Ureter (tissue), 1 donor: ENCODE measurements at regions not wholly inside any gene's neighbourhood (a gene's known extent, or its start where the extent isn't known, plus 50 kb on each side); places are given as distances from the start of the nearest gene placed in this dataset.

ENCODE experiments used
- DNase-seq: peaks from one replicate; pipeline ENCODE4 v3.0.0-alpha.2; 2020; ENCODE audit warnings: low spot score
- donor health status: DM: yes; HTN: yes; CAD: no.

- DNase-seq, result no peak
Measured at GRCh38 chr15:61534986-61535385, 305.9 kb upstream of the RORA start.

- no peak for DNase-seq
Measured at GRCh38 chr15:61530769-61531168, 301.7 kb upstream of the RORA start.

DNA sequence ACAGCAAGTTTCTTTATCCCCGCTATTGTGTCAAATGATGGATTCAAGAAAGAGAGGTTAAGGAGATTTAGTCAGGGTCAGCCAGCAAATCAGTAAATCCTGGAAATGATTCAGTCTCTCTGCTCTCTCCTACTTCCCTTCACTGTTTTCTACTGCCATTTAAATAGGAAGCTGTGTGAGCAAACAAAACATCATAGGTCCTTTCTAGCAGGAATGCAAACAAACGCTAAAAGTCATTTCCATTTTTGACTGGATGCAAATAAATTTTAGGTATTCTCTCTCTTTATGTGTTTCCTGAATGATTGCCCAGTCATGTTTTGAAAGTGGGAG is 299.4 kb upstream of the RORA start:
- no peak for DNase-seq

DNA sequence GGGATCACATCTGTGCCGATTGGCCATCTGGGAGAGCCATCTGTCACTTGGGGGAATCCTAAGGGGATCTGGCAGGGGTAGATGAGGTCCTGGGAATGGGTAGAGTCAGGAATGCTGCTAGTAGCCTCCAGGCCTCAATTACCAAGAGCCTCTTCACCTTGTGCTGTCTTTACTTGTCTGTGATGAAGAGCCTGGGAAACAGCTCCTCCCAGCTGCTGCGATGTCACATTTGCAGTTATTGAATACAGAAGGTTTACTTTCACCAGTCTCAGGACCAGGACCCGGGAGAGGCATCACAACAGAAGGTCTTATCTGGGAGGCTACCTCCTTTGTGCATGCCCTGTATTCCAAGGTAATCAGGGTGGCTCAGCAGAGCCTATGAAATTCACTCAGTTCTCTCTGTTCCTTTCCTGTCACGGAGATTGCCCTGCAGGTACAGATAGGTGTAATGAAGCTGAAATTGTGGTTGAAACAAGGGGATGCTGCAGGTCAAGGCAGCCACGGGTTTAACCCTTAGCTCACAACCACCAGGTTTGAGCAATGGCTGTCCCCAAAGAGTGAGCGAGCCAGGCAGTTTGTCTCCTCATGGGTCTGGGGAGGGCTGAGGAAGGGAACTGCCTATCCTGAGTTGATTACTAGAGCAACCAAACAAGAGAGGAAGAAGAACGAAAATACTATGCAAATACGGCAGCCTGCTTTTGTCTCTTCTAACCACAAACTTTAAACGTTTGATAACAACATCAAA is 298.9 kb upstream of the RORA start:
- no peak for DNase-seq

GRCh38 chr15:61524545-61524944 is 295.4 kb upstream of the RORA start:
- DNase-seq, result no peak

DNA sequence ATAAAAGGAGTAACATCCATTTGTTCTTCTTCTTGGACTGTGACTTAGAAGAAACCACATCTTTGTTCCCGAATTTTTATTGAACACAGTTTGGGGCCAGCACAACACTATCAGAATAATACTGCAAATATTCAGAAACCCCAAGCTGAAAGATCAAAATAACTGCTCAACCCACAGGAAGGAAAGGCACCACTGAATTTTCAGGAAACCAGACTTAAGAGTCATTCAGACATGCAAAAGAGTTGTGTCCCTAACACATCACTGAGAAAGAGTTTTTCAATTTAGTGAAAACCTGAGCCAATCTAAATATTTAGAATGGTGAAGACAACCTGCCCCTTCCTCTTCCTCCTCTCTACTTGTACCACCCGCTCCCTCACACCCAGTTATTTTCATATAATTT is 295.0 kb upstream of the RORA start:
- no peak for DNase-seq

GRCh38 chr15:61522411-61522810 is 293.3 kb upstream of the RORA start:
- no peak for DNase-seq

- DNase-seq, result no peak
Measured at GRCh38 chr15:61521953-61522352, 292.9 kb upstream of the RORA start.

DNA sequence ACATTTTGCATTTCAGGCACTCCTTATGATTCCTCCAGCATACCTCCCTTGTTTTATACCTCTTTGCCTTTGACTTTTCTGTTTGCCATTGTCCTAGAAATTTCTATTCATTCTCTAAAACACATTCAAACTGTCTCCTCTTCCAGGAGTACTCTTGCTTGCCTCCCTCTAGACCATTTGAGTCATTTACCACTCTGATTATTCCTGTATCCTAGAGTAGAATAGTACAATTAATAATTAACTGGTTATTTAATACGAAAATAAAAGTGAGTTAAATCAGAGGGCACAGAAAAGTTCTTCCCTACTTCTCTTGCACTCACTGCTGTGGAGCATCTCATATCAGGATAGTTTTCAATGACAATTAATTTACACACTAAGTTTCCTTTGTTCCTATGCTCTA is 290.2 kb upstream of the RORA start:
- no peak for DNase-seq

DNA sequence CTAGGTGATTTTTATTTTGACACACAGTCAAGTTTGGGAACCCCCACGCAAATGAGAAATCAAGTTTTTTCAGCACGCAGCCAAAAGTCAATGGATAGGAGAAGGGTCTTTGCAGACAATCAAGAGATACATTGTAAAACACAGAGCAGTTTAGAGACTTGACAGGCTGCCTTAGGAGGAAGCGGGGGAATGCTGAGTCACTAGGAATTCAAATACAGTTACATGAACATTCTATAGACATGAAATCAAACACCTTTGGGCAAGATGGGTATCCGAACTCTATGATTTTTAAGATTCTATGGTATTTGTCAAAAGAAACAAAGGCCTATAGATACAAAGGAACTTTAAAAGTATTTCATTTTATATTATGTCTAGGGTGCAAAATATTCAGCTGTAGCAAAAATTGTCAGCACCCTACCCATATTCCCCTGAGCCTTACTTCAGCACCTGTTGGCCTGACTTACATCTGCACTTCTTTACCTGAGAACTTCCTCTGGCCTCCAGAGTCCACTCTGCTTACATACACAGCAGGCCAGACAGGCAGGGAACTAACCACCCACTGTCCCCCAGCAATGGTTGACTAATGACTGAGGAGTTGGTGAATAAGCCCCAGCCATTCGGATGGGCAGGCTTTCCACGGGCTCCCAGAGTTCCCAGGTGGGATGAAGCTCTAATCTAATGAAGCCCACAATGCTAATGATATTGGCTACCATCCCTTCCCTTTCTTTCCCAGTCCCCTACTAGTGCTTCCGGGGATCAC is 289.3 kb upstream of the RORA start:
- DNase-seq, result no peak

GRCh38 chr15:61517776-61518175 is 288.7 kb upstream of the RORA start:
- no peak for DNase-seq

DNA sequence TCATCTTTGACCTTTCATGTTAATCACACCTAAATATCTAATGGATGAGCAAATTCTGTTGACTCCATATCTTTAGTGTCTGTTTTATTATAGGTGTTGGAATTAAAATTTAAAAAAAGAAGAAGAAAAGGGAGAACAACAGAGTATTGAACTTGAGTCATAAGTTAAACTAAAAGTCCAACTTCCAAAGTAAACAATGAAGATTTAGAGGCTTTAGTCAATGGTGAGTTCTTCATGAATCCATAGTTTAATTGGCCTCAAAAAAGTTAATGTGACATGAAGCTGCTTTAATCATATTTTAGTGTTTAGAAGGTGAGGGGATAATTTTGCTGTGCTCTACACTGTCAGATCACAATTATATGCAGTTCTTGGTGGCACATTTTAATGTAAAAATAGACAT is 288.2 kb upstream of the RORA start:
- no peak for DNase-seq

- no peak for DNase-seq
Measured at GRCh38 chr15:61511756-61512155, 282.7 kb upstream of the RORA start.

- no peak for DNase-seq
Measured at GRCh38 chr15:61511089-61511488, 282.0 kb upstream of the RORA start.

- no peak for DNase-seq
Measured at GRCh38 chr15:61509327-61509840, 280.3 kb upstream of the RORA start.

GRCh38 chr15:61503383-61503969 is 274.4 kb upstream of the RORA start:
- no peak for DNase-seq

- DNase-seq, result no peak
Measured at GRCh38 chr15:61501815-61502389, 272.8 kb upstream of the RORA start.

GRCh38 chr15:61500951-61501620 is 272.0 kb upstream of the RORA start:
- no peak for DNase-seq

DNA sequence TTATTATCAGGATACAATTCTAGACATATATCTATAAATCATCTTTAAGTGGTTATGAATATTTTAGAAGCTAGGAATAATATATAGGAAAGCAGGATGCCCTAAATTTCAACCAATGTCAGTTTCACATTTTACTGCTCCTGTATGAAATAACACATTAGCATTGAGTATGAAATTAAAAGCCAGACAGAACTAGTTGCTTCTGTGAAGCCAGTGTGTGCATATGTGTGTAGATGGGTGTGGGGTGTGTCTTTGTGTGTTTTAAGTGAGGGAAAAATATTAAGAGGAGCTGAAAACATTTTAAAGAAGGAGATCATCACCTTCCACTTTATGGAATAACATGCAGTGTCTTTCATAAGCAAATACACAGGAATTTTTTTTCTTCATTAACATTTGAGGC is 271.4 kb upstream of the RORA start:
- DNase-seq, result no peak

GRCh38 chr15:61499376-61499775 is 270.3 kb upstream of the RORA start:
- no peak for DNase-seq

GRCh38 chr15:61489571-61489970 is 260.5 kb upstream of the RORA start:
- no peak for DNase-seq

DNA sequence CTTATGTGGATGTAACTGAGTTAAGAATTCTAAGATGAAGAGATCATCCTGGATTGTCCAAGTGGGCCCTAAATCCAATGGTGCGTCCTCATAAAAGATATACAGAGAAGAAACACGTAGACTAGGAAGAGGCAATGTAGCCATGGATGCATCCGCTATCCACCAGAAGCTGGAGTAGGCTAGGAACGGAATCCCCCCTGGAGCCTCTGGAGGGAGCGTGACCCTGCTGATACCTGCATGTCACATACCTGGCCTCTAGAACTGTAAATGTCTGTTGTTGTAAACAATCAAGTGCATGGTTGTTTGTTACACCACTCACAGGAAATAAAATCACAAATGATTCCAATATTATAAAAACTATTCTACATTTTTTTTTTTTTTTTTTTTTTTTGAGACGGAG is 254.5 kb upstream of the RORA start:
- no peak for DNase-seq
